ENCODE measurements at regions not wholly inside any gene's neighbourhood (a gene's known extent, or its start where the extent isn't known, plus 50 kb on each side); places are given as distances from the start of the nearest gene placed in this dataset.
A peak's percentile ranks its signal among the peaks of the same experiment; 100 is the strongest.

DNA sequence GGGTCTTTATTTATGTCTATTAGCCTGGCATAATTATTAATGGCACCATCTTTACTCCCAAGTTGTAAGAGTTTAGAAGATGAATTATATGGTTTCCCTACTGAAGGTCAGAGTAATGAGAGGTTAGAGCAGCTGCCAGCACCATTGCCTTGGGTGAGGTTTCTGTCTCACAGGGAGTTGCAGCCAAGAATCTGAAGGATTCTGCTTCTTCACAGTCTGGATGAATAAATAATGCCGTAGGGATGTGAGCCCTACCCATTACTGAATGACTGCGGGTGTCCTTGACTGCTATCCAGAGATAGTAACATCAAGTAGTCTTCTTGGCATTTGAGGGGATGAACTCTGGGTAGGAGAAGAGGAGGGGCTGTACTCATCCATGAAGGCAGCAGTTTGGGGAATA lies 52.8 kb upstream of the SMIM36 start:
- H3K27ac ChIP-seq (ENCODE audit: low read length): no peak overlapping the region
- TF ChIP-seq EZH2 (optimal IDR thresholded peaks at IDR 0.05; ENCODE audit: low read depth, low read length): no peak
- no peak overlapping the region for H3K9ac ChIP-seq (ENCODE audit: low read length)
- H3K4me3 ChIP-seq (ENCODE audit: low read length): no peak overlapping the region
- no peaks in the 10 kb centered on the region for H3K79me2 ChIP-seq (ENCODE audit: low read length)
- peaks cover 15% of the 10 kb centered on the region for H3K4me1 ChIP-seq (ENCODE audit: low read length)
- H2AFZ ChIP-seq (ENCODE audit: low read length): no peak overlapping the region
- no peaks in the 10 kb centered on the region for H3K27me3 ChIP-seq (replicated peaks; ENCODE audit: insufficient read depth, low read length)
- no peaks in the 10 kb centered on the region for H4K20me1 ChIP-seq (ENCODE audit: insufficient read depth, low read length)
- no peaks in the 10 kb centered on the region for H3K9me3 ChIP-seq (replicated peaks; ENCODE audit: insufficient read depth, low read length)
- H3K36me3 ChIP-seq (replicated peaks; ENCODE audit: insufficient read depth, low read length): no peaks in the 10 kb centered on the region
- H3K9me2 ChIP-seq (replicated peaks; ENCODE audit: insufficient read depth, low read length): no peaks in the 10 kb centered on the region
- no peak overlapping the region for H3K4me2 ChIP-seq (ENCODE audit: low read depth, low read length)
- no peaks in the 10 kb centered on the region for H3F3A ChIP-seq (ENCODE audit: insufficient read depth, low read length)
- DNase-seq: no peak

GRCh38 chr17:55563363-55563762 lies 52.1 kb upstream of the SMIM36 start:
- Histone ChIP-seq H3K36me3 (replicated peaks; ENCODE audit: insufficient read depth, low read length) (no peaks in the 10 kb centered on the region), H3K27me3 (replicated peaks; ENCODE audit: insufficient read depth, low read length) (no peaks in the 10 kb centered on the region), H2AFZ (ENCODE audit: low read length) (no peak overlapping the region), H4K20me1 (ENCODE audit: insufficient read depth, low read length) (no peaks in the 10 kb centered on the region), H3K27ac (ENCODE audit: low read length) (no peak overlapping the region), H3K9me2 (replicated peaks; ENCODE audit: insufficient read depth, low read length) (no peaks in the 10 kb centered on the region), H3K4me1 (ENCODE audit: low read length) (peaks cover 15% of the 10 kb centered on the region), H3K9me3 (replicated peaks; ENCODE audit: insufficient read depth, low read length) (no peaks in the 10 kb centered on the region), H3F3A (ENCODE audit: insufficient read depth, low read length) (no peaks in the 10 kb centered on the region), H3K79me2 (ENCODE audit: low read length) (no peaks in the 10 kb centered on the region), H3K4me2 (ENCODE audit: low read depth, low read length) (no peak overlapping the region), H3K9ac (ENCODE audit: low read length) (no peak overlapping the region), H3K4me3 (ENCODE audit: low read length) (no peak overlapping the region)
- no peak for TF ChIP-seq EZH2 (optimal IDR thresholded peaks at IDR 0.05; ENCODE audit: low read depth, low read length)
- TF ChIP-seq CTCF (IDR thresholded peaks at IDR 0.05; ENCODE audit: low read length): no peak
- no peak for TF ChIP-seq EZH2phosphoT487 (IDR thresholded peaks at IDR 0.05; ENCODE audit: low read length)
- peak; percentile 32 for DNase-seq

DNA sequence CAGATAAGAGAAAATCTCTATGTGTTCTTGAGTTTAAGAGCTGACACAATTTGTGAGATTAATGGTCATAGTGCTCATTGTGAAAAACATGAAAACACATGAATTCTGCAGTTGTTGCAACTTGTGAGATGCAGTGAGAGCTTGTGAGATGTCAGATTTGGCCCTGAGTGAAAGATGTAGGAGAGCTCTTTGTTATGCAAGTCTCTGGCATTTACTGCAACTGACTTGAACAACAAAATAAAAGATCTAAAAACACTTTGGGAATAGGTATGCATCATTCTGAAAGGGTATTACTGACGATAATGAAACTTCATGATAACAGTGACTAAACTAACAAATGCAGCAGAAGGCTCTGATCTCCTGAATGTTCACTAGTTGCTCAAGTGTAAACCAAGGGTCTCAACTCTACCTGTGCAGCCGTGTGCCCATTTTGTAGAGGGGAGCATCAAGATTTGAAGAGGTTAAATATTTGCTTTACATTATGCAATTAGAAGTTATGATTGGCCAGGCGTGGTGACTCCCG lies 50.8 kb upstream of the SMIM36 start:
- Histone ChIP-seq H3K9ac (ENCODE audit: low read length) (no peak overlapping the region), H3K36me3 (replicated peaks; ENCODE audit: insufficient read depth, low read length) (no peaks in the 10 kb centered on the region), H3K4me2 (ENCODE audit: low read depth, low read length) (no peak overlapping the region), H3K9me3 (replicated peaks; ENCODE audit: insufficient read depth, low read length) (no peaks in the 10 kb centered on the region), H3K79me2 (ENCODE audit: low read length) (no peaks in the 10 kb centered on the region), H4K20me1 (ENCODE audit: insufficient read depth, low read length) (no peaks in the 10 kb centered on the region), H3K9me2 (replicated peaks; ENCODE audit: insufficient read depth, low read length) (no peaks in the 10 kb centered on the region), H3K27ac (ENCODE audit: low read length) (no peak overlapping the region), H3K27me3 (replicated peaks; ENCODE audit: insufficient read depth, low read length) (no peaks in the 10 kb centered on the region), H3F3A (ENCODE audit: insufficient read depth, low read length) (no peaks in the 10 kb centered on the region), H3K4me1 (ENCODE audit: low read length) (peaks cover 15% of the 10 kb centered on the region), H2AFZ (ENCODE audit: low read length) (no peak overlapping the region), H3K4me3 (ENCODE audit: low read length) (no peak overlapping the region)
- DNase-seq: no peak
- no peak for TF ChIP-seq EZH2phosphoT487 (IDR thresholded peaks at IDR 0.05; ENCODE audit: low read length)
- no peak for TF ChIP-seq CTCF (IDR thresholded peaks at IDR 0.05; ENCODE audit: low read length)
- TF ChIP-seq EZH2 (optimal IDR thresholded peaks at IDR 0.05; ENCODE audit: low read depth, low read length): no peak

GRCh38 chr17:55561316-55561972 lies 50.2 kb upstream of the SMIM36 start:
- TF ChIP-seq CTCF (IDR thresholded peaks at IDR 0.05; ENCODE audit: low read length) (no peak), EZH2 (optimal IDR thresholded peaks at IDR 0.05; ENCODE audit: low read depth, low read length) (no peak), EZH2phosphoT487 (IDR thresholded peaks at IDR 0.05; ENCODE audit: low read length) (no peak)
- H4K20me1 ChIP-seq (ENCODE audit: insufficient read depth, low read length): no peaks in the 10 kb centered on the region
- no peaks in the 10 kb centered on the region for H3K9me3 ChIP-seq (replicated peaks; ENCODE audit: insufficient read depth, low read length)
- no peak overlapping the region for H3K9ac ChIP-seq (ENCODE audit: low read length)
- peaks cover 15% of the 10 kb centered on the region for H3K4me1 ChIP-seq (ENCODE audit: low read length)
- H3K4me2 ChIP-seq (ENCODE audit: low read depth, low read length): no peak overlapping the region
- H3K36me3 ChIP-seq (replicated peaks; ENCODE audit: insufficient read depth, low read length): no peaks in the 10 kb centered on the region
- H3K9me2 ChIP-seq (replicated peaks; ENCODE audit: insufficient read depth, low read length): no peaks in the 10 kb centered on the region
- no peak overlapping the region for H3K4me3 ChIP-seq (ENCODE audit: low read length)
- H3K79me2 ChIP-seq (ENCODE audit: low read length): no peaks in the 10 kb centered on the region
- no peak for DNase-seq
- no peaks in the 10 kb centered on the region for H3F3A ChIP-seq (ENCODE audit: insufficient read depth, low read length)
- no peaks in the 10 kb centered on the region for H3K27me3 ChIP-seq (replicated peaks; ENCODE audit: insufficient read depth, low read length)
- no peak overlapping the region for H2AFZ ChIP-seq (ENCODE audit: low read length)
- no peak overlapping the region for H3K27ac ChIP-seq (ENCODE audit: low read length)
